ENCODE measurements at regions not wholly inside any gene's neighbourhood (a gene's known extent, or its start where the extent isn't known, plus 50 kb on each side); places are given as distances from the start of the nearest gene placed in this dataset.

- no peak for DNase-seq
Measured at GRCh38 chr7:52695973-52696595, 339.3 kb upstream of the POM121L12 start.

- no peak for DNase-seq
Measured at GRCh38 chr7:52691257-52691656, 344.2 kb upstream of the POM121L12 start.

GRCh38 chr7:52689912-52690311 is 345.5 kb upstream of the POM121L12 start:
- no peak for DNase-seq

GRCh38 chr7:52685333-52685732 is 350.1 kb upstream of the POM121L12 start:
- DNase-seq, result no peak

- no peak for DNase-seq
Measured at GRCh38 chr7:52684388-52684787, 351.0 kb upstream of the POM121L12 start.

GRCh38 chr7:52682993-52683392 is 352.4 kb upstream of the POM121L12 start:
- no peak for DNase-seq

- DNase-seq, result no peak
Measured at GRCh38 chr7:52670608-52671225, 364.7 kb upstream of the POM121L12 start.

- no peak for DNase-seq
Measured at GRCh38 chr7:52669031-52669430, 366.4 kb upstream of the POM121L12 start.

GRCh38 chr7:52668435-52668834 is 367.0 kb upstream of the POM121L12 start:
- no peak for DNase-seq

GRCh38 chr7:52659178-52659577 is 376.3 kb upstream of the POM121L12 start:
- no peak for DNase-seq

- DNase-seq, result no peak
Measured at GRCh38 chr7:52656098-52656497, 379.3 kb upstream of the POM121L12 start.

GRCh38 chr7:52652621-52653020 is 382.8 kb upstream of the POM121L12 start:
- DNase-seq, result no peak

- DNase-seq, result no peak
Measured at GRCh38 chr7:52648872-52649271, 386.6 kb upstream of the POM121L12 start.

GRCh38 chr7:52647046-52647445 is 388.4 kb upstream of the POM121L12 start:
- DNase-seq, result no peak

- no peak for DNase-seq
Measured at GRCh38 chr7:52639981-52640380, 395.5 kb upstream of the POM121L12 start.

GRCh38 chr7:52639126-52639525 is 396.3 kb upstream of the POM121L12 start:
- DNase-seq, result no peak

GRCh38 chr7:52635021-52635420 is 400.4 kb upstream of the POM121L12 start:
- DNase-seq, result no peak

- no peak for DNase-seq
Measured at GRCh38 chr7:52620849-52621248, 414.6 kb upstream of the POM121L12 start.

- no peak for DNase-seq
Measured at GRCh38 chr7:52616552-52616951, 418.9 kb upstream of the POM121L12 start.

- DNase-seq, result no peak
Measured at GRCh38 chr7:52615021-52615695, 420.3 kb upstream of the POM121L12 start.

GRCh38 chr7:52609511-52609910 is 425.9 kb upstream of the POM121L12 start:
- DNase-seq, result no peak

- DNase-seq, result no peak
Measured at GRCh38 chr7:52592698-52593097, 442.7 kb upstream of the POM121L12 start.

- DNase-seq, result no peak
Measured at GRCh38 chr7:52586704-52587103, 448.7 kb upstream of the POM121L12 start.

- DNase-seq, result no peak
Measured at GRCh38 chr7:52584041-52584440, 451.4 kb upstream of the POM121L12 start.

Data from suppressor macrophage treated with lipopolysaccharide for 4 hours (primary cell).